ENCODE measurements at regions not wholly inside any gene's neighbourhood (a gene's known extent, or its start where the extent isn't known, plus 50 kb on each side); places are given as distances from the start of the nearest gene placed in this dataset.

DNA sequence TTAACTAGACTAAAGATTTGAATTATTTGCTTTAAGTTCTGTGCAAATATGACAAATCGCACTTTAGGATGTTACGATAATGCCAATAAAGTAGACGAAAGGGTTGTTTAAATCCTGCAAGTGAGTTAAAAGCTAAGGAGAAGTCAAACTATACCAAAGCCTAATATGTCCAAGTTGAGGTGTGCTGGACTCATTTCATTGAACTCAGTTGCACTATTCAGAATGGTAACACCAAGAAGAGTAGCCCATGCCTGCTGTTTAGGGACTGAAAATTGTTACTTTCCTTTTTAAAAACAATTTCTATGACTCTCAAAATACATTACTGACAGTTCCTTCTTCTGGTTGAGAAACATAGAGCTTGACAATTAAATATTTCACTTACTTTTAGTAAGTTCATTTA is 766.3 kb downstream of the DNAJB9 start:
- TF ChIP-seq, protein P1, sequence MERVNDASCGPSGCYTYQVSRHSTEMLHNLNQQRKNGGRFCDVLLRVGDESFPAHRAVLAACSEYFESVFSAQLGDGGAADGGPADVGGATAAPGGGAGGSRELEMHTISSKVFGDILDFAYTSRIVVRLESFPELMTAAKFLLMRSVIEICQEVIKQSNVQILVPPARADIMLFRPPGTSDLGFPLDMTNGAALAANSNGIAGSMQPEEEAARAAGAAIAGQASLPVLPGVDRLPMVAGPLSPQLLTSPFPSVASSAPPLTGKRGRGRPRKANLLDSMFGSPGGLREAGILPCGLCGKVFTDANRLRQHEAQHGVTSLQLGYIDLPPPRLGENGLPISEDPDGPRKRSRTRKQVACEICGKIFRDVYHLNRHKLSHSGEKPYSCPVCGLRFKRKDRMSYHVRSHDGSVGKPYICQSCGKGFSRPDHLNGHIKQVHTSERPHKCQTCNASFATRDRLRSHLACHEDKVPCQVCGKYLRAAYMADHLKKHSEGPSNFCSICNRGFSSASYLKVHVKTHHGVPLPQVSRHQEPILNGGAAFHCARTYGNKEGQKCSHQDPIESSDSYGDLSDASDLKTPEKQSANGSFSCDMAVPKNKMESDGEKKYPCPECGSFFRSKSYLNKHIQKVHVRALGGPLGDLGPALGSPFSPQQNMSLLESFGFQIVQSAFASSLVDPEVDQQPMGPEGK (CRISPR knock-in tag; IDR thresholded peaks at IDR 0.05; ENCODE audit: borderline replicate concordance), result no peak
- TF ChIP-seq ZFP3 (CRISPR knock-in tag; IDR thresholded peaks at IDR 0.05) (no peak), ZNF8 (CRISPR knock-in tag; IDR thresholded peaks at IDR 0.05) (no peak), ISL1 (CRISPR knock-in tag; IDR thresholded peaks at IDR 0.05) (no peak), OSR1 (CRISPR knock-in tag; IDR thresholded peaks at IDR 0.05) (no peak), GLIS3 (CRISPR knock-in tag; IDR thresholded peaks at IDR 0.05) (no peak), ESRRG (CRISPR knock-in tag; IDR thresholded peaks at IDR 0.05) (no peak), BACH2 (CRISPR knock-in tag; IDR thresholded peaks at IDR 0.05; ENCODE audit: borderline replicate concordance) (no peak), RARB (CRISPR knock-in tag; IDR thresholded peaks at IDR 0.05) (no peak), PPARA (CRISPR knock-in tag; IDR thresholded peaks at IDR 0.05; ENCODE audit: borderline replicate concordance) (no peak), CSDC2 (CRISPR knock-in tag; IDR thresholded peaks at IDR 0.05) (no peak)
- TF ChIP-seq, protein P2, sequence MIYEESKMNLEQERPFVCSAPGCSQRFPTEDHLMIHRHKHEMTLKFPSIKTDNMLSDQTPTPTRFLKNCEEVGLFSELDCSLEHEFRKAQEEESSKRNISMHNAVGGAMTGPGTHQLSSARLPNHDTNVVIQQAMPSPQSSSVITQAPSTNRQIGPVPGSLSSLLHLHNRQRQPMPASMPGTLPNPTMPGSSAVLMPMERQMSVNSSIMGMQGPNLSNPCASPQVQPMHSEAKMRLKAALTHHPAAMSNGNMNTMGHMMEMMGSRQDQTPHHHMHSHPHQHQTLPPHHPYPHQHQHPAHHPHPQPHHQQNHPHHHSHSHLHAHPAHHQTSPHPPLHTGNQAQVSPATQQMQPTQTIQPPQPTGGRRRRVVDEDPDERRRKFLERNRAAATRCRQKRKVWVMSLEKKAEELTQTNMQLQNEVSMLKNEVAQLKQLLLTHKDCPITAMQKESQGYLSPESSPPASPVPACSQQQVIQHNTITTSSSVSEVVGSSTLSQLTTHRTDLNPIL (CRISPR knock-in tag; IDR thresholded peaks at IDR 0.05; ENCODE audit: low read depth), result no peak
- TF ChIP-seq, protein P3, sequence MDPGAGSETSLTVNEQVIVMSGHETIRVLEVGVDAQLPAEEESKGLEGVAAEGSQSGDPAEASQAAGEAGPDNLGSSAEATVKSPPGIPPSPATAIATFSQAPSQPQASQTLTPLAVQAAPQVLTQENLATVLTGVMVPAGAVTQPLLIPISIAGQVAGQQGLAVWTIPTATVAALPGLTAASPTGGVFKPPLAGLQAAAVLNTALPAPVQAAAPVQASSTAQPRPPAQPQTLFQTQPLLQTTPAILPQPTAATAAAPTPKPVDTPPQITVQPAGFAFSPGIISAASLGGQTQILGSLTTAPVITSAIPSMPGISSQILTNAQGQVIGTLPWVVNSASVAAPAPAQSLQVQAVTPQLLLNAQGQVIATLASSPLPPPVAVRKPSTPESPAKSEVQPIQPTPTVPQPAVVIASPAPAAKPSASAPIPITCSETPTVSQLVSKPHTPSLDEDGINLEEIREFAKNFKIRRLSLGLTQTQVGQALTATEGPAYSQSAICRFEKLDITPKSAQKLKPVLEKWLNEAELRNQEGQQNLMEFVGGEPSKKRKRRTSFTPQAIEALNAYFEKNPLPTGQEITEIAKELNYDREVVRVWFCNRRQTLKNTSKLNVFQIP (CRISPR knock-in tag; IDR thresholded peaks at IDR 0.05; ENCODE audit: borderline replicate concordance, low read depth), result no peak
- TF ChIP-seq, protein P4, sequence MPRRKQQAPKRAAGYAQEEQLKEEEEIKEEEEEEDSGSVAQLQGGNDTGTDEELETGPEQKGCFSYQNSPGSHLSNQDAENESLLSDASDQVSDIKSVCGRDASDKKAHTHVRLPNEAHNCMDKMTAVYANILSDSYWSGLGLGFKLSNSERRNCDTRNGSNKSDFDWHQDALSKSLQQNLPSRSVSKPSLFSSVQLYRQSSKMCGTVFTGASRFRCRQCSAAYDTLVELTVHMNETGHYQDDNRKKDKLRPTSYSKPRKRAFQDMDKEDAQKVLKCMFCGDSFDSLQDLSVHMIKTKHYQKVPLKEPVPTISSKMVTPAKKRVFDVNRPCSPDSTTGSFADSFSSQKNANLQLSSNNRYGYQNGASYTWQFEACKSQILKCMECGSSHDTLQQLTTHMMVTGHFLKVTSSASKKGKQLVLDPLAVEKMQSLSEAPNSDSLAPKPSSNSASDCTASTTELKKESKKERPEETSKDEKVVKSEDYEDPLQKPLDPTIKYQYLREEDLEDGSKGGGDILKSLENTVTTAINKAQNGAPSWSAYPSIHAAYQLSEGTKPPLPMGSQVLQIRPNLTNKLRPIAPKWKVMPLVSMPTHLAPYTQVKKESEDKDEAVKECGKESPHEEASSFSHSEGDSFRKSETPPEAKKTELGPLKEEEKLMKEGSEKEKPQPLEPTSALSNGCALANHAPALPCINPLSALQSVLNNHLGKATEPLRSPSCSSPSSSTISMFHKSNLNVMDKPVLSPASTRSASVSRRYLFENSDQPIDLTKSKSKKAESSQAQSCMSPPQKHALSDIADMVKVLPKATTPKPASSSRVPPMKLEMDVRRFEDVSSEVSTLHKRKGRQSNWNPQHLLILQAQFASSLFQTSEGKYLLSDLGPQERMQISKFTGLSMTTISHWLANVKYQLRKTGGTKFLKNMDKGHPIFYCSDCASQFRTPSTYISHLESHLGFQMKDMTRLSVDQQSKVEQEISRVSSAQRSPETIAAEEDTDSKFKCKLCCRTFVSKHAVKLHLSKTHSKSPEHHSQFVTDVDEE (CRISPR knock-in tag; IDR thresholded peaks at IDR 0.05), result no peak

Data from SK-N-SH treated with all-trans-retinoic acid at 6 μM for 48 hours (cell line).